T-helper 1 cell treated with Interleukin-12 subunit alpha and Interleukin-12 subunit beta and Interleukin-4 antibody, amounts not matched to agents 30 μg/mL and 1 μg/mL, for 36 hours (primary cell): ENCODE measurements at regions not wholly inside any gene's neighbourhood (a gene's known extent, or its start where the extent isn't known, plus 50 kb on each side); places are given as distances from the start of the nearest gene placed in this dataset.

Source experiments
- H3K27ac Mint-ChIP-seq: one replicate; pipeline ENCODE4 v1.8.0; 2021; ENCODE audit warnings: mild to moderate bottlenecking, mixed read lengths
- H3K27me3 Mint-ChIP-seq: one replicate; pipeline ENCODE4 v1.8.0; 2021; ENCODE audit warnings: low read depth, mixed read lengths
- H3K36me3 Mint-ChIP-seq: one replicate; pipeline ENCODE4 v1.8.0; 2021; ENCODE audit warnings: low read depth, mixed read lengths
- H3K4me1 Mint-ChIP-seq: one replicate; pipeline ENCODE4 v1.8.0; 2021; ENCODE audit warnings: low read depth, mixed read lengths
- H3K4me3 Mint-ChIP-seq: one replicate; pipeline ENCODE4 v1.8.0; 2021; ENCODE audit warnings: mild to moderate bottlenecking, moderate library complexity, mixed read lengths
- H3K9me3 Mint-ChIP-seq: one replicate; pipeline ENCODE4 v1.8.0; 2021; ENCODE audit warnings: mixed read lengths

DNA sequence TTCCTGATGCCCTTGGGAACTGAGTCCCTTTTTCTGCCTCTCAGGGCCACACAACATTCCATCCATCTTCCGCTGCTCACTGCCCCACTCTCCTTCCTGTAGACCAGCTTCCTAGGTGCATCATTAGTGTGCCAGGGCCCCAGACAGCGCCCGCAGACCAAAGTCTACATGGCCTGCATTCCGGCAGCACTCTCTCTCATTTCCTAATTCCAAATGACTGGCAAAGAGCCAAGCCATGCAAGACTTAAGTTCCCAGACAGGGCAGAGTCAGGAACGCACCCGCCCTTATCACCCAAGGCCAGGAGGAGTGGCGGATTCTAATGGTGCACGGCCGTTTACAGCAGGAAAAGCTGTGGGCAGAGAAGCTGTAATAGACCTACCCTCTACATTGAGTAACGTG lies 159.8 kb upstream of the ARID1B start:
- H3K4me1 Mint-ChIP-seq: no peaks in the 10 kb centered on the region
- peaks cover 20% of the 10 kb centered on the region for H3K9me3 Mint-ChIP-seq
- no peak overlapping the region for H3K27ac Mint-ChIP-seq
- H3K4me3 Mint-ChIP-seq: no peak overlapping the region
- peaks cover 7% of the 10 kb centered on the region for H3K27me3 Mint-ChIP-seq
- no peaks in the 10 kb centered on the region for H3K36me3 Mint-ChIP-seq

DNA sequence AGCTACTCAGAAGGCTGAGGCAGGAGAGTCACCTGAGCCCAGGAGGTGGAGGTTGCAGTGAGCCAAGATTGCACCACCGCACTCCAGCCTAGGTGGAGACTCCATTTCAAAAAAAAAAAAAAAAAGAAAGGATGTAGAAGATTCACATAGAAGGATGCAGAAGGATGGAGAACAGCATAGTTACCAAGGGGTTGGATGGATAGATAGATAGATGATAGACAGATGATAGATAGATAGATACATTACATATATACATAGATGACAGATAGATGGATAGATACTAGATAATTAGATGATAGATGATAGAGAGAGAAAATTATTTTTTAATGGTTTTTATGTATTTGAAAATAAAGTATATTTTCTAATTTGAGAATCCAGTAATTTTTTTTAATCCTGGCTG lies 160.7 kb upstream of the ARID1B start:
- Mint-ChIP-seq H3K4me3 (no peak overlapping the region), H3K27ac (no peak overlapping the region), H3K36me3 (no peaks in the 10 kb centered on the region), H3K27me3 (peaks cover 5% of the 10 kb centered on the region), H3K9me3 (peaks cover 27% of the 10 kb centered on the region), H3K4me1 (no peaks in the 10 kb centered on the region)

DNA sequence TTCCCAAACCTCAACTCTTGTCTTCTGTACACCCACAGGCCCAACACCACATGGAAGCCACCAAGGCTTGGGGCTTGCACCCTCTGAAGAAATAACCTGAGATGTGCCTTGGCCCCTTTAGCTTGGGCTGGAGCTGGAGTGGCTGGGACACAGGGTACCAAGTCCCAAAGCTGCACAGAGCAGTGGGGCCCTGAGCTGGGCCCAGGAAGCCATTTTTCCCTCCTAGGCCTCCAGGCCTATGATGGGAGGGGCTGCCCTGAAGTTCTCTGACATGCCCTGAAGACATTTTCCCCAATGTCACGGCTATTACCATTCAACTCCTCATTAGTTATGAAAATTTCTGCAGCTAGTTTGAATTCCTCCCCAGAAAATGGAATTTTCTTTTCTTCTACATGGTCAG lies 163.2 kb upstream of the ARID1B start:
- Mint-ChIP-seq H3K9me3 (peaks cover 27% of the 10 kb centered on the region), H3K27me3 (no peaks in the 10 kb centered on the region), H3K4me1 (no peaks in the 10 kb centered on the region), H3K4me3 (no peak overlapping the region), H3K27ac (no peak overlapping the region), H3K36me3 (no peaks in the 10 kb centered on the region)

DNA sequence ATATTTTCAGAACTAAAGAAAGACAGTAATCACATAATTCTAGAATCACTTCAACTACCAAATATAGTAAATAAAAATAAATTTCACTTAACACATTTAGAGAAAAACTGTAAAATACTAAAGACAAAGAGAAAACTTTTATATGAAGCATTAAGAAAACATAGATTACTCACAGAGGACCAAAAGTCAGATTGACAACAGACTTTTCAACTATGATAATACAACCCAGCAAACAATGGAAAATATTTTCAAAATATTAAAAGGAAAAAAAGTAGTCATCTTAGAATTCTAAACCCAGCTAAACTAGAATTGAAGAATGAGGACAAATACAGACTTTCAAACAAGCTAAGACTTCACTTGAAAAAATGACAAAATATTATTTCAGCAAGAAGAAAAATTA lies 164.8 kb upstream of the ARID1B start:
- Mint-ChIP-seq H3K36me3 (no peaks in the 10 kb centered on the region), H3K27me3 (peaks cover 4% of the 10 kb centered on the region), H3K9me3 (peaks cover 31% of the 10 kb centered on the region), H3K27ac (no peak overlapping the region), H3K4me3 (no peak overlapping the region), H3K4me1 (no peaks in the 10 kb centered on the region)

DNA sequence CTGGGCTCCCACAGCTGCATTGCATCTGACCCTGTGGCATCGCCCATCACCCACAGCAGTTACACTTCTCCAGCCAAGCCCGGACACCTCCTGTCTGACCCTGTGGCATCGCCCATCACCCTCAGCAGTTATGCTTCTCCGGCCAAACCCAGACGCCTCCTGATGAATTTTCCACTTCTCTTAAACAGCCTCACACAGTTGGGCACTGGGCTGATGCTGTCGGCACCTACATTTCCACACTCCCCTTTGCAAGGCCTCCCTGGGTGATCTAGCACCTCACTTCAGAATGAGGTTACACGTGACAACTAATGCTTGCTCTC lies 175.2 kb upstream of the ARID1B start:
- H3K27ac Mint-ChIP-seq: no peak overlapping the region
- no peaks in the 10 kb centered on the region for H3K36me3 Mint-ChIP-seq
- H3K4me3 Mint-ChIP-seq: no peak overlapping the region
- H3K27me3 Mint-ChIP-seq: peaks cover 6% of the 10 kb centered on the region
- no peaks in the 10 kb centered on the region for H3K4me1 Mint-ChIP-seq
- H3K9me3 Mint-ChIP-seq: no peaks in the 10 kb centered on the region

DNA sequence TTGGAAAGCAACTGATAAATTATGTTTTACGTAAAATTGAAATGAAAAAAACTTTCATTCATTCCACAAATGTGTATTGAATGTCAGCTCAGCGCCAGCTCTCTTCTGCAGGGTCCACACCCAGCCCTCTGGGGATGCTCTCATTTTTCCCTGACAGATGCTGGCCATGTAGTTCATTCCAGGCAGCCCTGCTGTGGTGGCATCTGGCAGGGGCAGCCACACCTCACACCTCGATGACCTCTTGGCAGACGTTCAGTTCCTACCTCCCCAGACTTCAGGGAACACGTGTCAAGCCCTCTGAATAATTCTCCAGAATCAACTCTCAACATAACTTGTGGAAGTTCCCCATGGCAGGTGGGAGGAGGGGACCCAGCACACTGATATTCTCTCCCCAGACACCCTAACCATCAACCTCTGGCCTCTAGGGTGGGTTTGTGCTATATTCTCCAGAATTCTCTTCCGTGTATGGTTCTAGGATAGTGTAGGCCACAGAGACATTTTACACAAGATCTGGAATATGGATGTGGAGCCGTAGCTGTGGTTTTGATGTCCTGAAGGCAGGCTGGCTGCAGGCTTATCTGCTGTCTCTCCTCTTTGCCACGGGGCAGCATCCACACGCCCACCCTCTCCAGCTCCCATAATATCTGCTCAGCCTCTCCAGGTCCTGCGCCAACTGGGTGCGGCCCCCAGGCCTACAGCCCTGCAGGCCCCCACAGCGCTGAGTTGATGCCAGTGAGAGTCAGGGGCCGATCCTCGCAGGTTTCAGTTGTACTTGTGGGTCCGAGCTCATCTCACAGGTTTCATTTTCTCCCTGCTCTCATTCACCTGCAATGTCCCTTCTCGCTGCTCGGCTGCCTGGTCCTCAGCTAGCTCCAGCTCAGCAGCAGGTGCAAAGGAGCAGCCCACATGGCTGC lies 175.8 kb upstream of the ARID1B start:
- H3K4me3 Mint-ChIP-seq: no peak overlapping the region
- peaks cover 6% of the 10 kb centered on the region for H3K27me3 Mint-ChIP-seq
- no peaks in the 10 kb centered on the region for H3K36me3 Mint-ChIP-seq
- H3K4me1 Mint-ChIP-seq: no peaks in the 10 kb centered on the region
- no peak overlapping the region for H3K27ac Mint-ChIP-seq
- H3K9me3 Mint-ChIP-seq: no peaks in the 10 kb centered on the region

DNA sequence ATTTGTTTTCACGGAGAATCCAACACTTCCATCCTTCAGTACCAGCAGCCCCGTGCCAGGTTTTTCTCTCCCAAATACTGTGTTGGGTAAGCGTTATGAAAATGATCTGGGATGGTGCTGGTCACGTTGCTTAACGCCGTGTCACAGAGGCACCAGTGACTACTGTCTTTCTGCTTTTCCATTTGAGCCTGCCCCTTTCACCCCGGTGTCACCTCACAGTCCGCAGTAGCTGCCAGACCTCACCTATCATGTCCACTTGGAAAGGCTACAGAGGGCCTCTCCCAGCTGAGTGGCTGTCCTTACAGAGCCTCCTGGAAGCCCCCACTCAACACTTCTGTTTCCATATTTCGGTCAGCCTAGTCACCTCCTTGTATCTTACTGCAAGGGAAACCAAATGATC lies 176.5 kb upstream of the ARID1B start:
- no peak overlapping the region for H3K27ac Mint-ChIP-seq
- H3K4me1 Mint-ChIP-seq: no peaks in the 10 kb centered on the region
- H3K9me3 Mint-ChIP-seq: no peaks in the 10 kb centered on the region
- no peaks in the 10 kb centered on the region for H3K36me3 Mint-ChIP-seq
- H3K4me3 Mint-ChIP-seq: no peak overlapping the region
- H3K27me3 Mint-ChIP-seq: peaks cover 6% of the 10 kb centered on the region

DNA sequence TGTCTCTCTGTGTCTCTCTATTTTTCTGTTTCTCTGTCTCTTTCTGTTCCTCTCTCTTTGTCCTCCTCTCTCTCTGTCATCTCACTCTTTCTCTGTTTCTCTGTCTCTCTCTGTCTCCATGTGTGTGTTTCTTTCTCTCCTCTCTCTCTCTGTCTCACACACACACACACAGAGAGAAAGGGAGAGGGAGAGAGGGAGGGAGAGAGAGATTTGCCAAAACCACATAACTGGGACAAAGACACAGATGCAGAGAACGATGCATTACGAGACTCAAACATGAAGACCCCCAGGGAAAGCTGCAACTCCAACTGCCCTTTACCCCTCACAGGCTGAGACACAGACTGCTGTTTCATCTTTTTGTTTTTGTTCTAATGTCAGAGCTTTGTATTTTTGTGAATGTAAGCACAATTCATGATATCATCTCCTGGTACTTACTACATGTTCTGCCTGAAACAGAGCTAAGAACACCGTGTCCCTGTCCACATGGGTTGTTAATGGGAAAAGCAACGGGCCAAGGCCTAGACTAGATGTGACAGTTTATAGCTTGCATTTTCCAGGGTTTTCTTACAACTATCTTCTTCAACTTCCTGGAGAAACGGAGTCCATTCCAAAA lies 177.1 kb upstream of the ARID1B start:
- H3K9me3 Mint-ChIP-seq: no peaks in the 10 kb centered on the region
- no peak overlapping the region for H3K4me3 Mint-ChIP-seq
- no peak overlapping the region for H3K27ac Mint-ChIP-seq
- peaks cover 6% of the 10 kb centered on the region for H3K27me3 Mint-ChIP-seq
- H3K36me3 Mint-ChIP-seq: no peaks in the 10 kb centered on the region
- H3K4me1 Mint-ChIP-seq: no peaks in the 10 kb centered on the region

DNA sequence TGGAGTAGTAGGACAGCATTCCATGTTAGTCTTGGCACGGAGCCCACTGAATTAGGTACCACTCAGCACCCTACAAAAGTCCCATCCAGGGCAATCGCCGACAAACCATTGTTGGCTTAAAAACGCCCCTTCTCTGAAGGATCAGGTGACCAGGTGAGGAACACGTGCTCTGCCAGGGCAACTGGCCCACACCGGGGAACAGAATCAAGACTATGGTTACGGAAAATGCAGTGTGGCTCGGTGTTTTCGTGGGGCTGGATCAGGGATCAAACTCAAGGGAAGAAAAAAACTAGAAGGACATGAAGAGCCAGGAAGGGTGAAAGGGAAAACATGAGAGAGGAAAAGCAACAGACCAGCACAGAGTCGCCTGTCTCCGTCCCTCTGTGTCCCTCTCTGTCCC lies 177.8 kb upstream of the ARID1B start:
- H3K27ac Mint-ChIP-seq: no peak overlapping the region

DNA sequence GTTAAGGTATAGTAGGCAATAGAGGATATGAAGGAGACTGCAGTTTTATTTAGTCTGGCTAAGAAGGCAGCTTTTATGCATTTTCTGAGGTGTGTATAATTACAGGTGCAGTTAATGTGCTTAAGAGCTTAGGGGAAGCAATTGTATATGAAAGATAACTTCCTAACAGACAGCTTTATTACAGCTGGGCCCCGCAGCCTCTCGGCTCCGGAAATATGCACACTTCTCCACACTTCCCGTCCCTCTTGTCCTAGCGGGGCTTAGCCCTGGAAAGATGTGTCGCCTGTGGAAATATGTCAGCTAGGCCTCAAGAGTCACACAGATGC lies 178.4 kb upstream of the ARID1B start:
- no peaks in the 10 kb centered on the region for H3K4me1 Mint-ChIP-seq

More for the DNA sequence above, 177.8 kb upstream of the ARID1B start:
- Mint-ChIP-seq H3K4me3 (no peak overlapping the region), H3K4me1 (no peaks in the 10 kb centered on the region), H3K27me3 (peaks cover 6% of the 10 kb centered on the region), H3K36me3 (no peaks in the 10 kb centered on the region), H3K9me3 (no peaks in the 10 kb centered on the region)

DNA sequence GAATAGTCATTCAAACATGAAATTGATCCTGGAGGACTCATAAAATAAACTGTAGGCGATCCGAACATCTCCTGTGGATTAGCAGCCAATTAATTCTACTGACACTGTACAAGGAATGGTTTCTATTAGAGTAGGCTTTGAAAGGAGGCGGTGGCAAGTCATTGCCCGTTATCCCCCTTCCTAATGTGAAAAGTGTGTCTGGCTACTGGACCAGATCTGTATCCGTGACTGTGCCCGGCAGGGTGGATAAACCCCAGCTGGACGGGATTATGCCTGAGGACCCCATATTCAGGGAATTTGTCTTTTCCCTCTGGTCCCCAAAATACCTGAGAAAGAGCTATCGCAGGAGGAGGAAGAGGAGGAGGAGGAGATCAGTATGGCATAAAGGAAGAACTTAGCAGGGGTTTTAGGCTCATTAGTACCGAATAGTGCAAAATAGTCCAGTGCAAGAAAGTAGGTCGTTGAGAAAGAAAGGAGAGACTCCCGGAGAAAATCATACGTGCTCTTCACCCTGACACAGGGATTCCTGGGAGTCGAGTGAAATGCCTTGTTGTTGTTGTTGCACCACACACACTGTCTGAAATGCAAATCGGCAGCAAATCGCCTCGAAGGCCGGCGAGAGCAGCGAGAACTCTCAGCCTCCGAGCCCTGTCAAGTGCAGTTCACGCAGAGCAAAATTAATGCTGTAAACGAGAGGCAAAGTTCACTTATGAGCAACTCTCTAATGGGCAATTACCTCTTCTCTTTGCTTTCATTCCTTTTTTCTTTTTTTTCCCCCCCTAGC lies 178.9 kb upstream of the ARID1B start:
- Mint-ChIP-seq H3K27ac (no peak overlapping the region), H3K27me3 (peaks cover 6% of the 10 kb centered on the region), H3K4me3 (no peak overlapping the region), H3K36me3 (no peaks in the 10 kb centered on the region), H3K4me1 (no peaks in the 10 kb centered on the region), H3K9me3 (no peaks in the 10 kb centered on the region)

More for the DNA sequence above, 178.4 kb upstream of the ARID1B start:
- Mint-ChIP-seq H3K27me3 (peaks cover 6% of the 10 kb centered on the region), H3K27ac (no peak overlapping the region), H3K4me3 (no peak overlapping the region), H3K36me3 (no peaks in the 10 kb centered on the region), H3K9me3 (no peaks in the 10 kb centered on the region)

DNA sequence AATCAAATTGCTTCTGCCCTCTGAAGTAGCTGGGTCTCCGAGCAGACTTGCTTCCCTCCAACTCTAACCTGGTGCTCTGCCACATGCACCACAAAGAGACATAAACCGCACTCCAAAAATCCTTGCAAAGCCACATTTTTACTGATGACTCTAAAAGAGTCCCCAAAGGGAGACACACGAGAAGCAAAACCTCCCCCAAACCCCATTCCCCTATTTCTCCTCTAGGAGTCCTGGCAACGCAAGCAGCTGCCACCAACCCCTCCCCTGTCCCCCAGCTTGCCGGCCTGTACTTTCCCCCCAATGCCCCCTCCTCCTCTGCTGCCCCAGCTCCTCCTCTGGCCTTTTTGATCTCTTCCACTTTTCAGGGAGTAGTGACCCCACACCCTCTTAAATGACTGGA lies 180.1 kb upstream of the ARID1B start:
- H3K4me1 Mint-ChIP-seq: no peaks in the 10 kb centered on the region
- no peaks in the 10 kb centered on the region for H3K9me3 Mint-ChIP-seq
- H3K4me3 Mint-ChIP-seq: no peak overlapping the region
- no peak overlapping the region for H3K27ac Mint-ChIP-seq
- H3K27me3 Mint-ChIP-seq: peaks cover 10% of the 10 kb centered on the region
- H3K36me3 Mint-ChIP-seq: no peaks in the 10 kb centered on the region

DNA sequence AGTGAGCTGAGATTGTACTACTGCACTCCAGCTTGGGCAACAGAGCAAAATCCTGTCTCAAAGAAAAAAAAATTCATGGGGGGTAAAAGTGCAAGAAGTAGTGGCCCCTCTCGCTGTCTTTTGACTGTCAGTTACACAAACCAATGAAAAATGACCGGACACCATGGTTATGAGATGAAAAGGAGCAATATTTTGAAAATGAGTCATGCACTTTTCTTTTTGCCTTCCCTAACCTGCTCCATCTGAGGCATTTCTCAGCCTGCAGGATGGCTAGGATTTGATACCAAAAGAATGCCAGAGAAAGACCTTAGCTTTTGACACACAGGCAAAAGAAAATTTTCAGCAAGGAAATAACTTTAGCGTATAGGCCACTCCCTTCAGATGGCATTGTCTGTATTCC lies 181.7 kb upstream of the ARID1B start:
- no peaks in the 10 kb centered on the region for H3K36me3 Mint-ChIP-seq
- no peaks in the 10 kb centered on the region for H3K9me3 Mint-ChIP-seq
- peaks cover 15% of the 10 kb centered on the region for H3K27me3 Mint-ChIP-seq
- H3K4me3 Mint-ChIP-seq: no peak overlapping the region
- no peaks in the 10 kb centered on the region for H3K4me1 Mint-ChIP-seq
- no peak overlapping the region for H3K27ac Mint-ChIP-seq

DNA sequence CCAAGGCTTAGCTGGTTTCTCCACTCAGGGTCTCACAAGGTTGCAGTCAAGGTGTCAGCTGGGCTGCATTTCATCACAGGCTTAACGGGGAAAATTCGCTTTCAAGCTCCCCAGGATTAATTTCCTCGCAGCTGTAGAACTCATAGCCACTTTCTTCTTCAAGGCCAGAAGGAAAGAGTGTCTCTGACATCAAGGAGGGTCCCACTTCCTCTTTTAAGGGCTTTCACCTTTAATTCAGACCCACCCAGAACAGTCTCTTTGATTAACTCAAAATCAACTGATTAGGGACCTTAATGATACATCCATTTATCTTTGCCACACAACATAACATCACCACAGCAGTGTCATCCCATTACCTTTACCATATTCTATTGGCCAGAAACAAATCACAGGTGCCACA lies 183.3 kb upstream of the ARID1B start:
- Mint-ChIP-seq H3K4me1 (no peaks in the 10 kb centered on the region), H3K27me3 (peaks cover 9% of the 10 kb centered on the region), H3K9me3 (no peaks in the 10 kb centered on the region), H3K4me3 (no peak overlapping the region), H3K36me3 (no peaks in the 10 kb centered on the region), H3K27ac (no peak overlapping the region)

DNA sequence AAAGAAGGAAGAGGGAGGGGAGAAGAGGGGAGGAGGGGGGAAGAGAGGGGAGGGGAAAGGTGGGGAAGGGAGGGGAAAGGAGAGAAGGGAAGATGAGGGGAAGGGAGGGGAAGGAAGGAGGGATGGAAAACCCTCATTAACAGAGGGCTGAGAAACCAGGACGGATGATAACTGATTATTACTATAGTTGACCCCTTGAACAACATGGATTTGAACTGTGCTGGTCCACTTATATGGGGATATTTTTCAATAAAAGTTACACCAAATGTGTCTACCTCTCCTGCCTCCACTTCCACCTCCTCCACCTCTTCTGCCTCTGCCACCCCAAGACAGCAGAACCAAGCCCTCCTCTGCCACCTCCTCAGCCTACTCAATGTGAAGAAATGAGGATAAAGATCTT lies 184.1 kb upstream of the ARID1B start:
- peaks cover 9% of the 10 kb centered on the region for H3K27me3 Mint-ChIP-seq
- H3K27ac Mint-ChIP-seq: no peak overlapping the region
- H3K4me1 Mint-ChIP-seq: no peaks in the 10 kb centered on the region
- no peaks in the 10 kb centered on the region for H3K36me3 Mint-ChIP-seq
- H3K4me3 Mint-ChIP-seq: no peak overlapping the region
- no peaks in the 10 kb centered on the region for H3K9me3 Mint-ChIP-seq
